Activated T-helper 17 cell treated with anti-CD3 and anti-CD28 coated beads, Interleukin-2, amount 50 U/mL, for 72 hours (primary cell): ENCODE measurements at regions not wholly inside any gene's neighbourhood (a gene's known extent, or its start where the extent isn't known, plus 50 kb on each side); places are given as distances from the start of the nearest gene placed in this dataset.

Source experiments
- ATAC-seq: fragments of 150-1000 bp; cut with Tn5 transposase; replicated peaks from 2 replicates; pipeline ENCODE4 v1.10.0; 2021; ENCODE audit warnings: mild to moderate bottlenecking, moderate library complexity
- H3K27ac Mint-ChIP-seq: one replicate; pipeline ENCODE4 v1.8.0; 2022; ENCODE audit warnings: mixed read lengths
- H3K27me3 Mint-ChIP-seq: one replicate; pipeline ENCODE4 v1.8.0; 2022; ENCODE audit warnings: mixed read lengths
- H3K36me3 Mint-ChIP-seq: one replicate; pipeline ENCODE4 v1.8.0; 2022; ENCODE audit warnings: low read depth, mild to moderate bottlenecking, mixed read lengths
- H3K4me1 Mint-ChIP-seq: one replicate; pipeline ENCODE4 v1.8.0; 2022; ENCODE audit warnings: mixed read lengths
- H3K4me3 Mint-ChIP-seq: one replicate; pipeline ENCODE4 v1.8.0; 2022; ENCODE audit warnings: mild to moderate bottlenecking, mixed read lengths
- H3K9me3 Mint-ChIP-seq: one replicate; pipeline ENCODE4 v1.8.0; 2022; ENCODE audit warnings: mixed read lengths

GRCh38 chr18:44601447-44601846, 79.2 kb upstream of the SETBP1 start:
- ATAC-seq: no peak
- Mint-ChIP-seq H3K27ac (no peak overlapping the region), H3K9me3 (no peaks in the 10 kb centered on the region), H3K27me3 (peaks cover 9% of the 10 kb centered on the region), H3K36me3 (no peaks in the 10 kb centered on the region), H3K4me1 (peaks cover 6% of the 10 kb centered on the region), H3K4me3 (no peak overlapping the region)

DNA sequence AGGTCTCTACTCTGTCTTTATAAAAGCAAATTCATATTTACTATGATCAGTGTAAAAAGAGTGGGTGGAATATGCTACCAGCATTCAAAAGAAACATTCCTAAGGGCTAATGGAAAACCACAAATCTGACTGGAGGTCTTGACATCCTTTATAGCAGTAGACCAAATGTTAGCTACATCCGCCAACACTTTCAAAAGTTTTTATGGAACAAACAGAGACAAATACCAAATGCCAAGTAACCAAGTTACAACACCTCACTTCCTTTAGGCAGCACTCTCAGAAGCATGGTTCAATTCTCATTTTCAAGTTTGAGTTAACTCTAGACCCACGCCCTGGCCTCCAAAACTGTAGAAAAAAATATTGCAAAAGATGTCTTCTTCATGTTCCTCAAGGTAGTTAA, 78.3 kb upstream of the SETBP1 start:
- ATAC-seq: no peak
- Mint-ChIP-seq H3K4me1 (no peaks in the 10 kb centered on the region), H3K9me3 (no peaks in the 10 kb centered on the region), H3K27ac (no peak overlapping the region), H3K27me3 (peaks cover 8% of the 10 kb centered on the region), H3K36me3 (no peaks in the 10 kb centered on the region), H3K4me3 (no peak overlapping the region)

DNA sequence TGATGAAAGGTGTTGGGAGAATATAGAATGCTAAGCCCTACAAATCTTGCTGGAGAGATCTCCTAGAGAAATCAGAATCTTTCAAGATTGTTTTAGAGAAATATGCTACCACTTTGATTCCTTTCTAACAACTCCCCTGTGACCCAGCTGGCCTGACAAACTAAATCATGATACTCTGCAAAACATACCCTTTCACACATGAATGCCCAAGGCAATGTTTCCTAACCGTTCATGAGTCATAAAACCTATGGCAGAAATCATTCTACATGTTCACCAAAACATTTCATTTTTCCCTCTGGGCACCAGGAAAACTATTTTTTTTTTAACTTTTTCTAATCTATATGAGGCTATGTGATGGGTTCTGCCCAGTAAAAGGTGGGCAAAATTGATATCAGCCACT, 77.8 kb upstream of the SETBP1 start:
- H3K36me3 Mint-ChIP-seq: no peaks in the 10 kb centered on the region
- H3K4me3 Mint-ChIP-seq: no peak overlapping the region
- ATAC-seq: no peak
- no peaks in the 10 kb centered on the region for H3K4me1 Mint-ChIP-seq
- no peak overlapping the region for H3K27ac Mint-ChIP-seq
- H3K27me3 Mint-ChIP-seq: peaks cover 9% of the 10 kb centered on the region
- no peaks in the 10 kb centered on the region for H3K9me3 Mint-ChIP-seq

GRCh38 chr18:44609181-44609941, 71.3 kb upstream of the SETBP1 start:
- Mint-ChIP-seq H3K4me1 (no peaks in the 10 kb centered on the region), H3K27me3 (peaks cover 24% of the 10 kb centered on the region), H3K9me3 (no peaks in the 10 kb centered on the region), H3K4me3 (no peak overlapping the region), H3K27ac (no peak overlapping the region), H3K36me3 (no peaks in the 10 kb centered on the region)
- ATAC-seq: no peak

DNA sequence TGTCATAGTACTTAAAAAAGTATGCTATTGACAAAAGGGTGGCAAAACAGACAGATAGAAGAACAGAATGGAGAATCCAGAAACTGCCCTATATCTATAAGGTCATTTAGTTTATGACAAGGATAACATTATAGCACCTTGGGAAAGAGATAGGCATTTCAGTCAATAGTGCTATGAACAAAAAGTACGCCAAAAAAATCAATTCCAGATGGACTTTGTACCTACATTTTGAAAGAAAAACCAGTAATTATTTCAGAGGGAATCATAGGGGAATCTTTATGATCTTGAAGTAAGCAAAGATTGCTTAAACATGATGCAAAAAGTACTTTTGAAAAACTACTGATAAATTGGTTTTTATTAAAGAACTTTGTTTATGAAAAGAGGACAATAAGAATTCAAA, 59.9 kb upstream of the SETBP1 start:
- no peak overlapping the region for H3K4me3 Mint-ChIP-seq
- H3K4me1 Mint-ChIP-seq: no peaks in the 10 kb centered on the region
- H3K36me3 Mint-ChIP-seq: no peaks in the 10 kb centered on the region
- no peak overlapping the region for H3K27ac Mint-ChIP-seq
- ATAC-seq: no peak
- H3K9me3 Mint-ChIP-seq: no peaks in the 10 kb centered on the region
- H3K27me3 Mint-ChIP-seq: peaks cover 15% of the 10 kb centered on the region

DNA sequence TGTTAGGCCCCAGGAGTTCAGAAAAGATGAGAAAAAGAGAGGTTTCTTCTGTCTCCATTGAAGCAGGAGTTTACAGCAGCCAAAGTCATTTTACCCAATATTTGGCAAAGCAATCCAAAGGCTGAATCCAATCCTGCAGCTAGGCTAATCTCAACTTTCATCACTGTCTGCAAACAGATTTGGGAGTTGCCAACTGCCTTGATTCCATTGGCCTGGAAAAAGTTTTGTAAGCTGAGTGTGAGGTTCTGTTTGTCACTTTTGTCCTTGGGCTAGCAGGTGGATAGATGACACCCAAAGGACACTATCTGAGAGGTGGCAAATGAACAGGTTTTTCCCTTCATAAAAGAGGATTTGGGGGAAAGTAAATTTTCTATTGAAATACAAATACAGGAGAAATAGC, 56.6 kb upstream of the SETBP1 start:
- Mint-ChIP-seq H3K4me3 (no peak overlapping the region), H3K27me3 (peaks cover 7% of the 10 kb centered on the region), H3K36me3 (no peaks in the 10 kb centered on the region), H3K4me1 (no peaks in the 10 kb centered on the region), H3K9me3 (no peaks in the 10 kb centered on the region), H3K27ac (no peak overlapping the region)
- no peak for ATAC-seq

DNA sequence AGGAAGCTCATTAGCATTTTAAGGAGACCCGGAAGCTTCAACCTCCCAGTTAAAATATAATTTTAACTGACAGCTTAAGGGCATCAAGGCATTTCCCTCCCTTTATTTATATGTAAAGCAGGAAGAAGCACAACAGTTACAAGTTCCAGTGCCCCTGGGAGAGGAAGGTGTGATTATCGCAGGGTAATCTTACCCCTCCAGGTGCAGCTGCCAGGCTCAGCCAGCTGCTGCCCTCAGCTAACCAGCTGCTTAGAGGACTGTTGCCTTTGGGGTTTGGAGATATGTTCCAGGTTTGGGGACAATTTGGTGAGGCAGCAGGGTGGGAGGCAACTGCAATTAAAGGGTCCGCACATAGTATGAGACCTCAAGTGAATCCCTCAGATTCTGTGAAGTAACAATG, 55.3 kb upstream of the SETBP1 start:
- no peaks in the 10 kb centered on the region for H3K36me3 Mint-ChIP-seq
- no peak for ATAC-seq
- peaks cover 7% of the 10 kb centered on the region for H3K27me3 Mint-ChIP-seq

DNA sequence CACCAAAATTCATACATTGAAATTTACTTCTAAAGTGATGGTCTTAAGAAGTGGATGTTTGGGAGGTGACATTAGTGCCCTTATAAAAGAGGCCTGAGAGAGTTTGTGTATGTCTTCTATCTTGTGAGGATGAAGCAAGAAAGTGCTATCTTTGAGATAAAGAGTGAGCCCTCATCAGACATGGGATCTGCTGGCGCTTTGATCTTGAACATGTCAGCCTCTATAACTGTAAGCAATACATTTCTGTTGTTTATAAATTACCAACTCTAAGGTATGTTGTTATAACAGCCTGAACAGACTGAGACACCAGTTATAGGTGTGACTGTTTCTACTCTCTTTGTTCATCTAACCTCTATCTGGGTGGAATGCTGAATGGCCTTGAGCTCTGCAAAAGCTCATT, 54.5 kb upstream of the SETBP1 start:
- Mint-ChIP-seq H3K27ac (no peak overlapping the region), H3K9me3 (no peaks in the 10 kb centered on the region), H3K27me3 (peaks cover 13% of the 10 kb centered on the region), H3K4me1 (no peaks in the 10 kb centered on the region), H3K36me3 (no peaks in the 10 kb centered on the region), H3K4me3 (no peak overlapping the region)
- no peak for ATAC-seq

More for the DNA sequence above, 55.3 kb upstream of the SETBP1 start:
- Mint-ChIP-seq H3K27ac (no peak overlapping the region), H3K4me3 (no peak overlapping the region), H3K9me3 (no peaks in the 10 kb centered on the region), H3K4me1 (no peaks in the 10 kb centered on the region)

- Mint-ChIP-seq H3K4me3 (no peak overlapping the region), H3K36me3 (no peaks in the 10 kb centered on the region), H3K4me1 (no peaks in the 10 kb centered on the region), H3K27ac (no peak overlapping the region), H3K27me3 (peaks cover 14% of the 10 kb centered on the region), H3K9me3 (no peaks in the 10 kb centered on the region)
- no peak for ATAC-seq
Observed at GRCh38 chr18:44626807-44627206, 53.9 kb upstream of the SETBP1 start.

DNA sequence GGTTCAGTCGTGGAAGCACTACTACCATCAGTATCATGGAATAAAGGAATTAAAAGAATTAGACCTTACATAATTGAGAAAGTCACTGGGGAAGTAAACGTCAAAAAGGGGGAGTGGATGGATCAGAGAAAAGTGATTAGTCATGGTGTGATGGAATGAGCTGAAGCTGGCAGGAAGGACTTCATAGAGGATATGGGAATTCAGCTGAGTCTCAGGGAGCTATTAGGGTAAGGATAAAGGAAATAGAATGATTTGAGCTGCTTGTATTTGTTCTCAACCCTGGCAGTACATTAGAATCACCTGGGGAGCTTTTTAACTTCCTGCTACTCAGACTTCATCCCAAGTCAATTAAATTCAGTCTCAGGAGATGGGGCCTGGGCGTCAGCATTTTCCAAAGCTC, 53.4 kb upstream of the SETBP1 start:
- ATAC-seq: no peak
- Mint-ChIP-seq H3K4me1 (no peaks in the 10 kb centered on the region), H3K9me3 (no peaks in the 10 kb centered on the region), H3K36me3 (no peaks in the 10 kb centered on the region), H3K27ac (no peak overlapping the region), H3K4me3 (no peak overlapping the region), H3K27me3 (peaks cover 14% of the 10 kb centered on the region)

DNA sequence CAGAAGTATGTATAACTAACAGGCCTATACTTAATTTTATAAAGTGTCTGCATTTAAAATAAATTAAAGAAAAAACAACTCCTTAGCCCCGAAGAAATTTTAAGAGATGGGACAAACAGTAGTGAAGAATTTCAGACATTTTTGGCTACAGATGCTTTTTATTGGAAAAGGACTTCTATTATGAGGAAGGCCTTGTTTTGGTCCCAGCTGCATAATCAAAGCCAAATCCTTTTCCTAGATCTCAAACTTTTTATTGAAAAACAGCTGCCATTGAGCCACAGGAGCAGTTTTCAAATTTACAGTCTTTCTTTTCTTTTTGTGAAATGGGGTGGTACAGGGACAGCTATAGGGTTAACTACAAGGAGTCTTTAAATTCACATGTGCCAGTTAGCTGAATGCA, 51.3 kb upstream of the SETBP1 start:
- no peak overlapping the region for H3K4me3 Mint-ChIP-seq
- no peaks in the 10 kb centered on the region for H3K36me3 Mint-ChIP-seq
- peaks cover 14% of the 10 kb centered on the region for H3K27me3 Mint-ChIP-seq
- H3K9me3 Mint-ChIP-seq: no peaks in the 10 kb centered on the region
- no peaks in the 10 kb centered on the region for H3K4me1 Mint-ChIP-seq
- ATAC-seq: no peak
- no peak overlapping the region for H3K27ac Mint-ChIP-seq

DNA sequence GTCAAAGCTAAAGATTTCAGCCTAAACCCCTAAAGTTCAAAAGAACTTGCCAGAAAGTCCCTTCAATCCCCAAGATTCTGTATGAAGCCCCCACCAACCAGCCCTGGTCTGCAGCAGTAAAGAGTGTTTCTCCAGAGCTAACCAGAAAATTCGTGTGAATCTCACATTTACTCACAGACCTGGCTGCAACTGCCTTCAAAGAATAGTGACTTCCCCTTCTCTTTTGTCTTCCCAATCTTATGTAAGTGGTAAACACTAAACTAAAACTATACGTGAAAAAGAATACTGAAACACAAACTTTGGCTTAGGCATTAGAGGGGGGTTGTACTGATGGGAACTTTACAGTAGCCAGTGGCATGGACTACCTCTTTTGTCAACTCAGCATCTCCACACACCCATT, 50.6 kb upstream of the SETBP1 start:
- no peak overlapping the region for H3K4me3 Mint-ChIP-seq
- ATAC-seq: no peak
- peaks cover 14% of the 10 kb centered on the region for H3K27me3 Mint-ChIP-seq
- no peaks in the 10 kb centered on the region for H3K36me3 Mint-ChIP-seq
- H3K4me1 Mint-ChIP-seq: no peaks in the 10 kb centered on the region
- no peaks in the 10 kb centered on the region for H3K9me3 Mint-ChIP-seq
- no peak overlapping the region for H3K27ac Mint-ChIP-seq
